HG03280 (cell line): ENCODE measurements at regions not wholly inside any gene's neighbourhood (a gene's known extent, or its start where the extent isn't known, plus 50 kb on each side); places are given as distances from the start of the nearest gene placed in this dataset.
"Not testable (repeated sequence)": the region's sequence is repeated elsewhere in the genome, so short reads cannot be mapped to it uniquely, and the experiment has no call there.

Source experiments
- ATAC-seq: cut with Tn5 transposase; IDR thresholded peaks from one replicate; pipeline ENCODE4 v1.9.1; 2021; ENCODE audit warnings: mild to moderate bottlenecking, moderate library complexity; ENCODE audit not compliant: unreplicated experiment

DNA sequence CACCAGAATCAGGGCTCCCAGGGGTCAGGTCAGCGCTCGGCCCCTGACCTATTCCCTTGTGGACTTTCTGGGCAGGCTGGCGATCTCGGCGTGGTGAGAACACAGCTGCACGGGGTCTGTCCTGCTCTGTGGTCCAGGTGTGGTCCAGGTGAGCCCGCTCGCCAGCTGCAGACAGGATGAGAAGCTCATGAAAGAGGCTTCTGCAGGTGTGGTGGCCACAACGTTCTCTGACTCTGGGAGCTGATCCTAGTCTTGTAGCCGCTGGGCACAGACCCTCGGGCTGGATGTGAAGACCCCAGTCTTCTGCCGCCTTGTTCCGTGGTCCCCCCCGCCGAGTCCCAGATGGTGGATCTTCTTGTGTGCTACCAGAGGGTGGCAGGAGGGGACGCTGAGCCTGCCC lies 129.7 kb downstream of the RTP5 start:
- no peak for ATAC-seq

GRCh38 chr2:242001853-242002252 lies 132.3 kb downstream of the RTP5 start:
- ATAC-seq: no peak

GRCh38 chr2:242002944-242003343 lies 133.4 kb downstream of the RTP5 start:
- no peak for ATAC-seq

- no peak for ATAC-seq
Measured at GRCh38 chr2:242004223-242004901, 134.8 kb downstream of the RTP5 start.

DNA sequence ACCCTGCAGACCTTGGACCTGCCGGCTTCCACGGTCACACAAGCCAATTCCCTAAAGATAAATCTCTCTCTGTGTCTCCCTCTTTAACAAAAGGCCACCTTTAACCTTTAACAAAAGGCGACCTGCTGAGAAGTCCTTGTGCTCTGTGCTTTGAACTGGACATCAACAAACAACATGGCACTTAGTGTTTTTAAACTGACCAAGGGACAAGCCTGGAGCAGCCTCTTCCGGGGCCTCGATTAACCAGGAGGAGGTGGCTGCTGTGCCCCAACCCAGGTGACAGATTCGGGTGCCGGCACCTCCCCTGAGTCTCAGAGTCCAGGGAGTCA lies 135.3 kb downstream of the RTP5 start:
- no peak for ATAC-seq

DNA sequence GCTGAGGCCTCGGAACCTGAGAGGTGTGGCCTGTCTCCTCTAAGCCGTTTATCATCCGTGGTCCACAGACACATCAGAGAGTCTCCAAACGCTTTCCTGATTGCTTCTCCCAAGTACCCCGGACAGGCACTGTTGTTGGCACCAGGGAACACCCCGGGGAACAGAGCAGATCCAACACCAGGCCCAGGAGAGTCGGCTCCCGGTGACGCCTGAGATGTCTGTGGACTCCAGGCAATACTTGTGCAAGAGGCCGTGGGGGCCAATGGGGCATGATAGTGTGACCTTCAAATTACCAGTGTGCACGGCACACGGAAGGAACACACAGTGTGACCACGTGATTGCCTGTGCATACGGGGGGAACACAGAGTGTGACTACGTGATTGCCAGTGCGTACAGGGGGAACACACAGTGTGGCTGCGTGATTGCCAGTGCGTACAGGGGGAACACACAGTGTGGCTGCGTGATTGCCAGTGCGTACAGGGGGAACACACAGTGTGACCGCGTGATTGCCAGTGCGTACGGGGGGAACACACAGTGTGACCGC lies 136.6 kb downstream of the RTP5 start:
- ATAC-seq: not testable (repeated sequence)

DNA sequence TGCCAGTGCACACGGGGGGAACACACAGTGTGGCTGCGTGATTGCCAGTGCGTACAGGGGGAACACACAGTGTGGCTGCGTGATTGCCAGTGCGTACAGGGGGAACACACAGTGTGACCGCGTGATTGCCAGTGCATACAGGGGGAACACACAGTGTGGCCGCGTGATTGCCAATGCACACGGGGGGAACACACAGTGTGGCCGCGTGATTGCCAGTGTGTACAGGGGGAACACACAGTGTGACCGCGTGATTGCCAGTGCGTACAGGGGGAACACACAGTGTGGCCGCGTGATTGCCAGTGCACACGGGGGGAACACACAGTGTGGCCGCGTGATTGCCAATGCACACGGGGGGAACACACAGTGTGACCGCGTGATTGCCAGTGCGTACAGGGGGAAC lies 139.4 kb downstream of the RTP5 start:
- not testable (repeated sequence) for ATAC-seq

GRCh38 chr2:242009846-242010245 lies 140.3 kb downstream of the RTP5 start:
- ATAC-seq: not testable (repeated sequence)

DNA sequence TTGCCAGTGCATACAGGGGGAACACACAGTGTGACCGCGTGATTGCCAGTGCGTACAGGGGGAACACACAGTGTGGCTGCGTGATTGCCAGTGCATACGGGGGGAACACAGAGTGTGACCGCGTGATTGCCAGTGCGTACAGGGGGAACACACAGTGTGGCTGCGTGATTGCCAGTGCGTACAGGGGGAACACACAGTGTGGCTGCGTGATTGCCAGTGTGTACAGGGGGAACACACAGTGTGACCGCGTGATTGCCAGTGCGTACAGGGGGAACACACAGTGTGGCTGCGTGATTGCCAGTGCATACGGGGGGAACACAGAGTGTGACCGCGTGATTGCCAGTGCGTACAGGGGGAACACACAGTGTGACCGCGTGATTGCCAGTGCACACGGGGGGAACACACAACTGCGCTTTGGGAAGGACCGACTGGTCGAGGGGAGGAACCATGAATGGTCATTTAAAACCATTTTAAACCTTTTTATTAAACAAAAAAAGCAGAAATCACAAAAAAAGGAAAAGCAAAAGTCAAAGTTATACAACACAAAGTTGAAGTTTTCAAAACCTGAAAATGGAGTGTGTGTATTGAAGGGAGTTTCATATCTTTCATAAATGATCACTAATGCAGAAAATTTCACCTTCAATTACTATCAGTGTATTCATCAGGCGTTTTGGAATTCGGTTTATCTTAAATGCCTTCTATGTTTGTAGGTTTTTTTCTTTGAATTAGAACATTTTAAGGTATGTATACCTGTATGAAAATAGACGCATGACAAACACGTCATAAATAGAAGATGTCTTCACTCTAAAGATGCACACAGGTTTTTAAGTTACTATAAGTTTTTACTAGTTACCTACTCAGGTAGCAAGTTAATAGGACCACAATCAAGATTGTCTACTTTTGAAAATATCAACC lies 141.0 kb downstream of the RTP5 start:
- ATAC-seq: not testable (repeated sequence)

- no peak for ATAC-seq
Measured at GRCh38 chr2:242011167-242011513, 141.6 kb downstream of the RTP5 start.

DNA sequence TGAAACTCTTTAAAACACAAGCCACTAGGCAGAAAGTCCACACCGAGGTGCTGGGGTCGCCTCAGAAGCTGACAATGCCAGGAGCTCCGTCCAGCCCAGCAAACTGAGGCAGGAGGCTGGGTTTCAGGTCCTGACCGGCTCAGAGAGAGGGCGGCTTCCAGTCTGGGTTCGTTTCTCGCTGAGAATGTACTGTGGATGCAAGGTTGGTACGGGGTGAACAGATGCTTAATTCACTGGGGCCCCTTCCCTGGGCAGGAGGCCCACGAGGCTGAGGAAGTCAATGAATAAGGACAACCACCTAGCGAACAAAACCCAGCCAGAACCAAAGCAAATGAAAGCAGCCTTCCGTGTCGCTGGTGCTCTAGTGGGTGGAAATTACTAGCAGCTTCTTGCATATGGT lies 142.0 kb downstream of the RTP5 start:
- no peak for ATAC-seq

- ATAC-seq: no peak
Measured at GRCh38 chr2:242011991-242012764, 142.6 kb downstream of the RTP5 start.

GRCh38 chr2:242012956-242013764 lies 143.6 kb downstream of the RTP5 start:
- no peak for ATAC-seq

DNA sequence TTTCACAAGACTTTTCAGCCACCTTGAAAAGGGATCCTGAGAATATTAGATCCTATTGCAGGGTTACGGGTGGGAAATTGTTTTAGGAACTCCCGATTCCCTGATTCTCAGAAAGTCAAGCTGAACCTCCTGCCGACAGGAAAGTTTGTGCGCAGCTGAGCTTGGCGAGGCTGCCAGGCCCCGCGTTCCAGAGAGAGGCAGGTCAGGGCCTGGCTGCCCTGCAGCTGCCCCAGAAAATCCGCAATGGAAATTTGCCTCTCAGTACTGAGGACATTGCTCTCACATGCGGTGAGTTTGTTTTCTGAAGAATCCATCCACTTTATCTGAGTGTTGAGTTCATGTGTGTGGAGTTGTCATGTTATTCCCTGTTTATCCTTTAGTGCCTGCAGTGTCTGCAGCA lies 144.2 kb downstream of the RTP5 start:
- no peak for ATAC-seq

- no peak for ATAC-seq
Measured at GRCh38 chr2:242015108-242016065, 145.9 kb downstream of the RTP5 start.

GRCh38 chr2:242017086-242017485 lies 147.6 kb downstream of the RTP5 start:
- no peak for ATAC-seq

DNA sequence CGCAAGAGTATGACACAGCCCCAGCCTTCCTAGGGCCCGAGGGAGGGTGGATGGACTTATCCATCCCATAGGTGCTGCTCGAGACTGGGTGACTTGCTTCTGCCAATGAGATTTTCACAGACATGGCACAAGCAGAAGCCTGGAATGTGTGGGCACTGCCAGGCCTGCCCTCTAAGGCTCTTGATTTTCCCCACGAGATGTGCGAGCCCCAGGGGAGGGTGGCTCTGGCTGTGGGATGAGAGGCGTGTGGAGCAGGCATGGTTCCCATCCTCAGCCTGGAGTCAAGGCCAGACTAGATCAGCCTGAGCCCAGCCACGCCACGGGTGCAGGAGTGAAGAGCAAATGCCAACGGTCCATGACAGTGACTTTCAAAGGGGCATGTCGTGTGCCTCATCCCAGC lies 148.9 kb downstream of the RTP5 start:
- not testable (repeated sequence) for ATAC-seq

- ATAC-seq: no peak
Measured at GRCh38 chr2:242019344-242019743, 149.8 kb downstream of the RTP5 start.

DNA sequence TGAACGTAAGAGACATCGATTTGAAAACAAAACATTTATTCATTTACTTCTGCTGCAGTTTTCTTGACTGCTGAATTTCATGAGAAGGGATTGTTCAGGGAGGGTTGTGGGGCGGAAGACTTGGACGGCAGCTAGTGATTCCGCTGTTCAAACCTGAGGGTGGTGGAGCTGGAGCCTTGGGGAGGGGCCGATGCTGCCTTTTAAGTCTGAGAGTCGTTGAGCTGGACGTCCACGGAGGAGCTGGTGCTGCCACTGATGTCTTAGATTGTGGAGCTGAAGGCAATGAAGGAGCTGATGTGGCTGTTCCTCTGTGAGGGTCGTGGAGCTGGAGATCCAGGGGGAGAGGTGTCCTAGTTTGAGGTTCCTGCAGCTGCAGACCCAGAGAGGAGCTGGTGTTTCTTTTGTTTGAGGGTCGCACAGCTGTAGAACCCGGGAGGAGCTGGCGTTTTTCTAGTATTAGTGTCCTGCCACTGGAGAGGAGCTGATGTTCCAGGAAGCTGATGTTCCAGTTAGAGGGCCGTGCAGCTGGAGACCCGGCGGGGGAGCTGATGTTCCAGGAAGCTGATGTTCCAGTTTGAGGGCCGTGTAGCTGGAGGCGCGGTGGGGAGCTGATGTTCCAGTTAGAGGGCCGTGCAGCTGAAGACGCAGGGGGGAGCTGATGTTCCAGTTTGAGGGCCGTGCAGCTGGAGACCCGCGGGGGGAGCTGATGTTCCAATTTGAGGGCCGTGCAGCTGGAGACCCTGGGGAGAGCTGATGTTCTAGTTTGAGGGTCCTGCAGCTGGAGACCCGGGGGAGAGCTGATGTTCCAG lies 150.9 kb downstream of the RTP5 start:
- no peak for ATAC-seq
